Upper lobe of right lung (tissue), 1 donor: ENCODE measurements at regions not wholly inside any gene's neighbourhood (a gene's known extent, or its start where the extent isn't known, plus 50 kb on each side); places are given as distances from the start of the nearest gene placed in this dataset.

ENCODE experiments used
- ATAC-seq: fragments of 200-7000 bp; cut with Tn5 transposase; one replicate; pipeline ENCODE4 v1.9.1; 2020; ENCODE audit warnings: mild to moderate bottlenecking, moderate library complexity
- DNase-seq: peaks from one replicate; pipeline ENCODE4 v3.0.0-alpha.2; 2020
- H3K27ac ChIP-seq: fragments of 200-600 bp; one replicate; pipeline ENCODE4 v1.8.0; 2022
- H3K27me3 ChIP-seq: fragments of 200-600 bp; one replicate; pipeline ENCODE4 v1.8.0; 2022; ENCODE audit warnings: mild to moderate bottlenecking
- H3K36me3 ChIP-seq: fragments of 200-600 bp; one replicate; pipeline ENCODE4 v1.8.0; 2022
- H3K4me1 ChIP-seq: fragments of 200-600 bp; one replicate; pipeline ENCODE4 v1.8.0; 2022
- H3K4me3 ChIP-seq: fragments of 200-600 bp; one replicate; pipeline ENCODE4 v1.8.0; 2022; ENCODE audit warnings: mild to moderate bottlenecking
- H3K9me3 ChIP-seq: fragments of 200-600 bp; one replicate; pipeline ENCODE4 v1.8.0; 2022
- intact Hi-C: fragments of 100-400 bp; cut with DNase I; formaldehyde crosslinking; loops from one replicate; pipeline ENCODE4 v1.11.0; 2022
- TF ChIP-seq, protein P1 (sequence below): fragments of 200-600 bp; IDR thresholded peaks from one replicate; pipeline ENCODE4 v1.8.0; 2022; ENCODE audit warnings: antibody characterized with exemption
- donor health status: DM: no; HTN: yes; CAD: no; lungs with severe emphysema.

DNA sequence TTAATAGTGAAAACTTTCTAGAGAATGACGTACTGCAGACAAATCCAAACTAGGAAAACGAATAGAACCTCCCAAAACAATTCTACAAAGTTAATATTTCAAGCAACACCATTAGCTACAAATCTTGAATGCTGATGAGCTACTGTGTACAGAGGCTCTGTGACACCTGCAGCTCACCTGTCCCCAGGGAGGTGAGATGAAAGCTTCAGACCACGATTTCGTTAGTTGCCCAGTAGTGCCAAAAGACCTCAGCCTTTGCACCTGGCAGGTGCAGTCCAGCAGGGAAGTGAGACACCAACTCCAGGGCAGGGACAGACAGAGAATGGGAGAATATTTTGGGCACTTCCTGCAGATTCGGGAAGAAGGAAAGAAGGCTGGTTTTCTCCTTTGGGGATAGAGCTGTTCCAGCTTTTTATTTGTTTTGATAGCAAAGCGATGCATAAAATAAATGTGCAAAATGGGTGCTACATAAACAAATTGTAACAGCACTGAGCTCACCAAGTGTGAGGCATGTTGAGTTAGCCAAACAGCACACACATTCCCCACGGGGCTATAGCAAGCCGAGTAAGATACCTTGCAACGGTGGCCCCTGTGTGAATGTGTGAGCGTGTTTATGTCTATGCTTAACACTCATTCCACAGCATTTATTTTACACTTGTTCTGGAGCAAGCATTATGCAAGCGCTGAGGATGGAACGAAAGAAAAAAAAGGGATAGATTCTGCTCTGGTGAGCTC is 1024.8 kb upstream of the AUTS2 start:
- TF ChIP-seq, protein P1, sequence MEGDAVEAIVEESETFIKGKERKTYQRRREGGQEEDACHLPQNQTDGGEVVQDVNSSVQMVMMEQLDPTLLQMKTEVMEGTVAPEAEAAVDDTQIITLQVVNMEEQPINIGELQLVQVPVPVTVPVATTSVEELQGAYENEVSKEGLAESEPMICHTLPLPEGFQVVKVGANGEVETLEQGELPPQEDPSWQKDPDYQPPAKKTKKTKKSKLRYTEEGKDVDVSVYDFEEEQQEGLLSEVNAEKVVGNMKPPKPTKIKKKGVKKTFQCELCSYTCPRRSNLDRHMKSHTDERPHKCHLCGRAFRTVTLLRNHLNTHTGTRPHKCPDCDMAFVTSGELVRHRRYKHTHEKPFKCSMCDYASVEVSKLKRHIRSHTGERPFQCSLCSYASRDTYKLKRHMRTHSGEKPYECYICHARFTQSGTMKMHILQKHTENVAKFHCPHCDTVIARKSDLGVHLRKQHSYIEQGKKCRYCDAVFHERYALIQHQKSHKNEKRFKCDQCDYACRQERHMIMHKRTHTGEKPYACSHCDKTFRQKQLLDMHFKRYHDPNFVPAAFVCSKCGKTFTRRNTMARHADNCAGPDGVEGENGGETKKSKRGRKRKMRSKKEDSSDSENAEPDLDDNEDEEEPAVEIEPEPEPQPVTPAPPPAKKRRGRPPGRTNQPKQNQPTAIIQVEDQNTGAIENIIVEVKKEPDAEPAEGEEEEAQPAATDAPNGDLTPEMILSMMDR: no peak
- no peak for ATAC-seq
- H3K9me3 ChIP-seq: no peaks in the 10 kb centered on the region
- H3K27me3 ChIP-seq: no peaks in the 10 kb centered on the region
- H3K36me3 ChIP-seq: no peaks in the 10 kb centered on the region
- H3K27ac ChIP-seq: no peak overlapping the region
- intact Hi-C loops: no loop called here
- no peak for DNase-seq
- H3K4me1 ChIP-seq: no peaks in the 10 kb centered on the region
- H3K4me3 ChIP-seq: no peak overlapping the region

DNA sequence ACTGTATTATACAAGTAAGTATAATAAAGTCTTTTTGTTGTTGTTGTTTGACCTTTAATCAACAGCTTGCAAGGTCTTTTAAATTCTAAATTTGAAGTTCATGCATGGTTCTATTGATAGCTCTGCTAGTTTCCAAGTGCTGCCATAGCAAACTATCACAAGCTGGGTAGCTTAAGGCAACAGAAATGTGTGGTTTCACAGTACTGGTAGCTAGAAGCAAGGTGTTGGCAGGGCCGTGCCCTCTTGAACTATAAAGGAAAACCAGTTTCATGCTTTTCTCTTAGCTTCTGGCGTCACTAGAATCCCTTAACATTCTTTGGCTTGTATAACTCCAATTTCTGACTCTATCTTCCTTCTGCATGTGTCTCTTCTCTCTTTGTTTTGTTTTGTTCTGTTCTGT is 1021.9 kb upstream of the AUTS2 start:
- intact Hi-C loops: no loop called here
- TF ChIP-seq, protein P1: no peak
- Histone ChIP-seq H3K27ac (no peak overlapping the region), H3K4me1 (no peaks in the 10 kb centered on the region), H3K9me3 (no peaks in the 10 kb centered on the region), H3K4me3 (no peak overlapping the region), H3K36me3 (no peaks in the 10 kb centered on the region), H3K27me3 (no peaks in the 10 kb centered on the region)
- ATAC-seq: no peak
- DNase-seq: no peak

DNA sequence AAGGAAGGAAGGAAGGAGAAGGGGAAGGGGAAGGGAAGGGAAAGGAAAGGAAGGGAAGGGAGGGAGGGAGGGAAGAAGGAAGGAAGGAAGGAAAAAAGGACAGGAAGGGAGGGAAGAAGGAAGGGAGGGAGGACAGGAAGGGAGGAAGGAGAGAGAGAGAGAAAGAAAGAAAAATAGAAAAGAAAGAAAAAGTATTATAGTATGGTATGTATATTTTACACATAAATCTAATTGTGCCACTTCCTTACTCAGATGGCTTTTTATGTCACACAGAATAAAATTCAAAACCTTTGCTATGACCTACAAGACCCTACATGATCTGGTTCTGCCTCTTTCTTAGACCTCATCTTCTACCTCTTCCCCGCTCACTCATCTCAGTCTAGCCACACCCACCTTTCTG is 1016.9 kb upstream of the AUTS2 start:
- TF ChIP-seq, protein P1: no peak
- H3K4me1 ChIP-seq: no peaks in the 10 kb centered on the region
- no peak overlapping the region for H3K4me3 ChIP-seq
- H3K27me3 ChIP-seq: no peaks in the 10 kb centered on the region
- H3K9me3 ChIP-seq: no peaks in the 10 kb centered on the region
- intact Hi-C loops: no loop called here
- no peak overlapping the region for H3K27ac ChIP-seq
- no peak for DNase-seq
- H3K36me3 ChIP-seq: no peaks in the 10 kb centered on the region
- ATAC-seq: no peak

DNA sequence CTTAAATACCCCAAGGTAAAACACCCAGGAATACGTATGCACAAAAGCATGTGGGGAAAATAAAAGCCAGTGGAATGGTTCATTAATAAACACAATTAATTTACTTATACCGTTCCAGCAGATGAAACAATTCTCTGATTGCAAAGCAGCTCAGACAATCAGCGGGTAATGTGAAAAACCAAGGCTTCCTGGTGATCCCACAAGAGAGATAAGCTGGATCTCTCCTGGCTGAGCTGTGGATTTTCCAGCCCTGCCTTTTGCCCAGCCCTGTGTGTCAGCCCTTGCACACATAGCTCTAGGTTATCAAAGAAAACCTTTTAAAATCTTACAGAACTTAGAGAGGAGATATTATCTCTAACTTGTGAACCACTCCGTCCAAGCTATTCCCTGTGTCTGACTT is 1010.7 kb upstream of the AUTS2 start:
- H3K9me3 ChIP-seq: no peaks in the 10 kb centered on the region
- no peak overlapping the region for H3K27ac ChIP-seq
- H3K27me3 ChIP-seq: no peaks in the 10 kb centered on the region
- H3K4me3 ChIP-seq: no peak overlapping the region
- no peaks in the 10 kb centered on the region for H3K36me3 ChIP-seq
- intact Hi-C loops: no loop called here
- TF ChIP-seq, protein P1: no peak
- no peak for DNase-seq
- H3K4me1 ChIP-seq: no peaks in the 10 kb centered on the region
- ATAC-seq: no peak

DNA sequence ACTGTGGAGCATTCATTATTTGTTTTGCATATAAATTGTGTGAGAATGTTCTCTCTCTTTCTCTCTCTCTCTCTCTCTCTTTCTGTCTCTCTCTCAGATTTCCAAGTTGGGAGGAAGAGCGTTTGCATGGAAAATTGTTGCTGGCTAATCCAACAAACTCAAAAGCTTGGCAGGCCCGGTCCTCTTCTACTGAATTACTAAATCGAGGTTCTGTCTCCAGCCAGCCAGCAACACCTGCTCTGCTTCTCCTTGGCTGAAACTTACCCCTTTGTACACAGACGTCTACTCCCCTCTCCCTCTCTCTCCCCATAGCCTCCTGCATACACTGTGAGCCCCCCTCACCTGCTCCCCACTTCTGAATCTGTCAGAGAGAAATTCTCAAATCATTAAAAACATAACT is 996.4 kb upstream of the AUTS2 start:
- Histone ChIP-seq H3K9me3 (no peaks in the 10 kb centered on the region), H3K4me1 (no peaks in the 10 kb centered on the region), H3K27ac (no peak overlapping the region), H3K4me3 (no peak overlapping the region), H3K27me3 (no peaks in the 10 kb centered on the region), H3K36me3 (no peaks in the 10 kb centered on the region)
- intact Hi-C loops: no loop called here
- TF ChIP-seq, protein P1: no peak
- DNase-seq (no peak), ATAC-seq (no peak)

DNA sequence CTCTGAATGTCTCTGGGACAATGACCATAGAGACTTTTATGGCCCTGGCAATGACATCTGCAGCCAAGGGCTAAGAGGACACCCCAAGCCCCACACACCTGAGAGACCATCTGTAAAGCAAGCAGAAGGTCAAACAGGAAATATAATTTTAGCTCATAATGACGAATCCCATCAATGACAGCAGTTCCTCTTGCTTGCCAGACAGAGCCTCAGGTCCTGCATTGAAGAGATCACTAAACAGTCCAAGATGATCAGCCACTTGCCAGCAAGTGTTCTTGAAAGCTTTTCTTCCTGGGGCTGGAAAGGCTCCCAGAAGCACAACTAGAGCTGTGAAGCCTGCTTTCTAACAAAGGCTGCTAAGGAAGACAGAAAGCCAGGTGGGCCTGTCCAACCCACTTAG is 993.7 kb upstream of the AUTS2 start:
- Histone ChIP-seq H3K4me3 (no peak overlapping the region), H3K36me3 (no peaks in the 10 kb centered on the region), H3K9me3 (peaks cover 10% of the 10 kb centered on the region), H3K27ac (no peak overlapping the region), H3K27me3 (no peaks in the 10 kb centered on the region), H3K4me1 (no peaks in the 10 kb centered on the region)
- ATAC-seq: no peak
- DNase-seq: no peak
- TF ChIP-seq, protein P1: no peak
- intact Hi-C loops: no loop called here
